HG03558 (cell line): ENCODE measurements at regions not wholly inside any gene's neighbourhood (a gene's known extent, or its start where the extent isn't known, plus 50 kb on each side); places are given as distances from the start of the nearest gene placed in this dataset.
"Not testable (repeated sequence)": the region's sequence is repeated elsewhere in the genome, so short reads cannot be mapped to it uniquely, and the experiment has no call there.

Experiments used
- ATAC-seq: cut with Tn5 transposase; IDR thresholded peaks from one replicate; pipeline ENCODE4 v1.9.1; 2021; ENCODE audit warnings: moderate number of reproducible peaks; ENCODE audit not compliant: unreplicated experiment; ENCODE audit errors: extremely low read depth

GRCh38 chr9:87343816-87344430 lies 153.7 kb upstream of the DAPK1 start:
- ATAC-seq, result no peak

- ATAC-seq, result no peak
Observed at GRCh38 chr9:87346061-87346665, 151.5 kb upstream of the DAPK1 start.

GRCh38 chr9:87350915-87351314 lies 146.8 kb upstream of the DAPK1 start:
- no peak for ATAC-seq

GRCh38 chr9:87353301-87353700 lies 144.4 kb upstream of the DAPK1 start:
- ATAC-seq, result no peak

DNA sequence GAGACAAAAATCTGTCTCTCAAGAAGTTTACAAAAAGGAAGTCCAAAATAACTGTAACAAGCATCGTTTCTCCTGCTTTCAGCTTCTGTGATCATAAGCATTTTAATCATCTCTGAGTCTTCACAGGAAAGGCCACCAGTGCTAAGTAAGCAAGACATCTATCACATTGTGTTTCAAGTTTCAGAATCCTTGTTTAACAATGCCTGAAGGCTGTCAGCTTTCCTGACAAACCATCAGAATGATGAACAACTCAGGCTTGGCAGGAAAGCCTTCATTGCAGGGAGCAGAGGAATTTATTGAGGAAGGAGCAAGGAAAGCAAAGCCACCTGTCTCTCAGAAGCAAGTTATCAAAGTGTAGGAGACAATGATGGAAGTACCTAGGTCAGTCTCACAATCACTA lies 143.5 kb upstream of the DAPK1 start:
- ATAC-seq, result no peak

DNA sequence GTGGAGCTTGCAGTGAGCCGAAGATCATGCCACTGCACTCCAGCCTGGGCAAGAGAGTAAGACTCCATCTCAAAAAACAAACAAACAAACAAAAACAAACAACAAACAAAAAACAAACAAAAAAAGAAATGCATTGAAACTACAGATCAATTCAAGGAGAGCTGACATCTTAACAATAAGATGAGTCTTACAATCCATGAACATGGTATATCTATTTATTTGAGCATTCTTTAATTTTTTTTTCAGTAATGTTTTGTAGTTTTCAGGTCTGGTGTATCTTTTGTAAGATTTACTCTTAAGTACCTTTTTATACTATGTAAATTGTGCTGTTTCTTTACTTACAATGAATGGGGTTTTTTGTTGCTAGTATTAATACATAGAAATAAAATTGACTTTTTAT lies 140.1 kb upstream of the DAPK1 start:
- no peak for ATAC-seq

DNA sequence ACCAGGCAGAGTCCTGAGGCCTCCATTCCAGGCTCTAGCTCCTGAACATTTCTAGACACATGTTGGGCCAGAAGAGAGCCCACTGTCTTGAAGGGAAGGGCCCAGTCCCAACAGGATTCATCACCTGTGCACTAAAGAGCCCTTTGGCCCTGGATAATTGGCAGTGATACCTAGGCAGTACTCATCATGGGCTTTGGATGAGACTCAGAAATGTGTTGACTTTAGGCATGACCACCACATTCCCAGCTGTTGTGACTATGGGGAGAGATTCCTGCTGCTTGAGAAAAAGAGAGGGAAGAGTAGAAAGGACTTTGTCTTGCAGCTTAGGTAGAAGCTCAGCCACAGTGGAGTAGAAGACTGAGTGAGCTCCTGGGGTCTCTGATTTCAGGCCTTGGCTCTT lies 138.4 kb upstream of the DAPK1 start:
- no peak for ATAC-seq

DNA sequence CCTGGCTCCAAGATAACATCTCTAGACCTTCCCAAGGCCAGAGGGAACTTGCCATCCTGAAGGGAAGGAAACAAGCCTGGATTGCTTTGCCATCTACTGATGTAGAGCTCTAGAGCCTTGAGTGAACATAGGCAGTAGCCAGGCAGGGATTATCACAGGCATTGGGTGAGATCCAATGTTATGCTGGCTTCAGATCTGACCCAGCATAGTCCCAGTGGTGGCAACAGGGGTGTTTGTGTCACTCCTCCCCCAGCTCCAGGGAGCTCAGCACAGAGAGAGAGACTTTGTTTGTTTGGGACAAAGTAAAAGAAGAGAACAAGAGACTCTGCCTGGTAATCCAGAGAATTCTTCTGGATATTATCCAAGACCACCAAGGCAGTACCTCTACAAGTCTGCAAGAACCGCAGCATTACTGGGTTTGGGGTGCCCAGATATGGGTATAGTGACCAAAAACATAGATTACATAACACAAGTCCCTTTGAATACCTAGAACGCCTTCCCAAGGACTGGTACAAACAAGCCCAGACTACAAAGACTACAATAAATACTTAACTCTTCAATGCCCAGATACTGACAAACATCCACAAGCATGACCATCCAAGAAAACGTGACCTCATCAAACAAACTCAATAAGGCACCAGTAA lies 137.6 kb upstream of the DAPK1 start:
- no peak for ATAC-seq

- no peak for ATAC-seq
Observed at GRCh38 chr9:87370049-87370685, 127.5 kb upstream of the DAPK1 start.

GRCh38 chr9:87371795-87372355 lies 125.8 kb upstream of the DAPK1 start:
- ATAC-seq, result no peak

GRCh38 chr9:87372356-87372851 lies 125.3 kb upstream of the DAPK1 start:
- no peak for ATAC-seq

DNA sequence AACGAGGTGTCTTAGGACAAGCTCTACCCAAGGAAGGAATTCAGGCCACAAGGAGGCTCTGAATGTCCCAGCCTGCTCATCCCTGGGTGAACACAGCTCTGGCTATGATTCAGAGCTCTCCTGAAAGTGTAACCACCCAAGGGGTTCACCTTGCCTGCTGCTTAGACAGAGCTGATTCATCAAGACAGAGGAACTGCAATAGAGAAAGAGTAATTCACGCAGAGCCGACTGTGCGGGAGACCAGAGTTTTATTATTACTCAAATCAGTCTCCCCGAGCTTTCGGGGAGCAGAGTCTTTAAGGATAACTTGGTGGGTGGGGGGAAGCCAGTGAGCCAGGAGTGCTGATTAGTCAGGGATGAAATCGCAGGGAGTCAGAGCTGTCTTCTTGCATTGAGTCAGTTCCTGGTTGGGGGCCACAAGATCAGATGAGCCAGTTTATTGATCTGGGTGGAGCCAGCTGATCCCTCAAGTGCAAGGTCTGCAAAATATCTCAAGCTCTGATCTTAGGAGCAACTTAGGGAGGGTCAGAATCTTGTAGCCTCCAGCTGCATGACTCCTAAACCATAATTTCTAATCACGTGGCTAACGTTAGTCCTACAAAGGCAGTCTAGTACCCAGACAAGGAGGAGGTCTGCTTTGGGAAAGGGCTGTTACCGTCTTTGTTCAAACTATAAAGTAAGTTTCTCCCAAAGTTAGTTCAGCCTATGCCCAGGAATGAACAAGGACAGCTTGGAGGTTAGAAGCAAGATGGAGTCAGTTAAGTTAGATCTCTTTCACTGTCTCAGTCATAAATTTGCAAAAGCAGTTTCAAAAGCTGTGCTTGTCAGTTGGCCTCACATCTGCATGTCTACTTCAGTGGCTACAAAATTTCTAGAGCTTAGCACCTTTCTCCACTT lies 123.4 kb upstream of the DAPK1 start:
- not testable (repeated sequence) for ATAC-seq

- no peak for ATAC-seq
Observed at GRCh38 chr9:87375397-87376073, 122.1 kb upstream of the DAPK1 start.

GRCh38 chr9:87378676-87379075 lies 119.0 kb upstream of the DAPK1 start:
- no peak for ATAC-seq

GRCh38 chr9:87379300-87379699 lies 118.4 kb upstream of the DAPK1 start:
- no peak for ATAC-seq

DNA sequence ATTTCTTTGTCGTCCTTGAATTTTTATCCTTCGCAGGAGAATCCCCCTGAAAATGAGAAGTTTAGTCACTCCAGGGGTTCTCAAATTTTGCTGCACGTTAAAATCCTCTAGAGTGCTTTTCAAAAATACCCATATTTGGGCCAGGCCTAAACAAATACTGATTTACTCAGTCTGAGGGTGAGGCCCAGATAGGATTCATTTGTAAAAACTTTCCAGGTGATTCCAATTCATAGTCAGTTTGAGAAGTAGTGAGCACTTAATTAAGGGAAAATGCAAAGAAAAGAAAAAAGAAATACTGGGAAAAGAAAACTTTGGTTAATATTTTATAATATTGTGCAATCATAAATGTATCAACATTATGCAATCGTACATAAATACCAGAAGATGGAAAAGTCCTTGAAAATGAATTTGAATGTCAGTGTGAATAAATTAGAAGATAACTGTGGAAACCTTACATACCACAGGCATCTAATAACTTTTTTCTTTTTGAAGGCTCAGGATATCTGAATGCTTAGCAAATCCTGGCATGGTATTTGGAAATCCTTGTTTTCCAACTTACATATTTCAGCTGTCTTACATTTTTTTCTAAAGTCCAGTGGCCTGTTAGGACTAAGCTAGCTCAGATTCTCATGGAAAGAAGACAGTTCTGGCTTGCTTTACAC lies 116.5 kb upstream of the DAPK1 start:
- ATAC-seq, result no peak

- no peak for ATAC-seq
Observed at GRCh38 chr9:87381746-87382145, 115.9 kb upstream of the DAPK1 start.

- no peak for ATAC-seq
Observed at GRCh38 chr9:87382900-87383299, 114.8 kb upstream of the DAPK1 start.
